ENCODE measurements at regions not wholly inside any gene's neighbourhood (a gene's known extent, or its start where the extent isn't known, plus 50 kb on each side); places are given as distances from the start of the nearest gene placed in this dataset.

DNA sequence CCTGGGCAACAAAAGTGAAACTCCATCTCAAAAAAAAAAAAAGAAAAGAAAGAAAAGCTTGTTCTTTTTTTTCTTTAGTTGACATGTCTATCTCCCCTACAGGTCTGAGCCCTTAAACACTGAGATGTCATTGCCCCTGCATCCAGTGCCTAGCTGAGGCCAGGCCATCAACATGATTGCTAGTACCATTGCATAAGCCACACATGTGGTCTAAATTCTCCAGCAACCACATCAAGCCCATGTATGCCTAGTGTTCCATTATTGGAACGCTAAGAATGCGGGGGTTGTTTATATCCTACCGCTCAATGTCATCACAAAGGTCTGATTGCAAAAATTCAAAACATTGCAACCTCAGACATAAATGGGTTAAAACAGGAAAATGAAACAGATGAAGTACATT is 62.7 kb downstream of the NPTX2 start:
- DNase-seq, result no peak

DNA sequence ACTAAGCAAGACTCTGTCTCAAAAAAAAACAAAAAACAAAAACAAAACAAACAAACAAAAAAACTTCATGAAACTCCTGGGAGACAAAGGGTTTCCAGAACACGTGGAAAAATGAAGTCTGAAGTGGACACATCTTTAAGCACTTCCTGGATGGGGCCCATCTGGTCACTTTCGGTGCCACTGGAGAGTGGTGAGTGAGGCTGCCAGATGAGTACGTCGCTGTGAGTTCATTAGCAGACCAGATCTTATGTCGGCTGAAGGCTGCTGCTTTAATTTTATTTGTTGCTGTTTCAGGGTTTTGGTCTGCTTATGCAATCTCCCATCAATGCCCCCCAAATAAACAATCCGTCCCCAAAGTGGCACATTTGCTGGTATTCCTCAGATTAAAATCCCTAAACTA is 64.4 kb downstream of the NPTX2 start:
- DNase-seq, result no peak

DNA sequence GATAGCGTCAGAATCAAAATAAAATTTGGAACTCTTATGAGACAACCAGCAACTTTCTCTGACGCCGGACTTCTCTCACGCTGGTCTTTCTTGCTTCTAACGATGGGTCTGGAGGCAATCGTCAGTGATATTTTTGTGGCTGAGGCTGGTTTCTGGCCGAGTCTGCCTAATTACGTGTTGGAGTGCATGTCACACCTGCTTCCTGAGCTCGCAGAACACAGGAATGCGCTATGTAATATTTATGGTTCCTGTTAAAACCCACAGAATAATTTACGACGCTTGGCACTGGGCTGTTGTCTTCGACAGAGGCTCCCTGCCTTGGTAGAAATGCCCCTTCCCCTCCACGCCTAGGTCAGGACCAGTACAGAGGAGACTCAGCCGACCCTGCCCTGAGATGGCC is 64.9 kb downstream of the NPTX2 start:
- no peak for DNase-seq

DNA sequence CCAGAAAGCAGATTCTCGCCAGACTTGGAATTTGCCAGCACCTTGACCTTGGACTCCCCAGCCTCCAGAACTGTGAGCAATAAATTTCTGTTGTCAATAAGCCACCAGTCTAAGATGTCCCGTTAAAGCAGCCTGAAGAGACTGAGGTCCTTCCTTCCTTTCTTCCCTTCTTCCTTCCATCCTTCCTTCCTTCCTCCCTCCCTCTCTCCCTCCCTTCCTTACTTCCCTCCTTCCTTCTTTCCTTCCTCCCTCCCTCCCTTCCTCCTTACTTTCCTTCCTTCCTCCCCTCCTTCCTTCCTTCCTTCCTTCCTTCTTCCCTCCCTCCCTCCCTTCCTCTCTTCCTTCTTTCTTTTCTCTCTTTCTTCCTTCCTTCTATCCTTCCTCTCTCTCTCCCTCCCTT is 66.4 kb downstream of the NPTX2 start:
- no peak for DNase-seq

DNA sequence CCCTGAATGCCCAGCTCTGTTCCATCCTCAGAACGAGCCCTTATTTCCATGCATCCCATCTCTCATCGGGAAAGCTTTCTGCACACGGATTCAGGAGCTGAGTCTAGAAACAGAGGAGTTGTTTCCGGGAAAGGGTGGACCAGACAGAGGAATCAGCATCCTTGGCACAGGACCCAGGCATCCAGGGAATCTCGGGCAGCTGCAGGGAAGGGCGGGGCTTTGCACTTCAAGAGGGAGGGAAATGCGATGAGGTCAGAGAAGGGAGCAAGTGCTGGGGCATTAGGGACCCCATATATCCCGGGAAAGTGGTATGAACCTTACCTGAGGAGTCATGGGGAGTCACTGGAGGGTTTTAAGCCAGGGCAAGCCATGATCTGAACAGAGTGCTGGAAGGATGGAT is 68.5 kb downstream of the NPTX2 start:
- no peak for DNase-seq

DNA sequence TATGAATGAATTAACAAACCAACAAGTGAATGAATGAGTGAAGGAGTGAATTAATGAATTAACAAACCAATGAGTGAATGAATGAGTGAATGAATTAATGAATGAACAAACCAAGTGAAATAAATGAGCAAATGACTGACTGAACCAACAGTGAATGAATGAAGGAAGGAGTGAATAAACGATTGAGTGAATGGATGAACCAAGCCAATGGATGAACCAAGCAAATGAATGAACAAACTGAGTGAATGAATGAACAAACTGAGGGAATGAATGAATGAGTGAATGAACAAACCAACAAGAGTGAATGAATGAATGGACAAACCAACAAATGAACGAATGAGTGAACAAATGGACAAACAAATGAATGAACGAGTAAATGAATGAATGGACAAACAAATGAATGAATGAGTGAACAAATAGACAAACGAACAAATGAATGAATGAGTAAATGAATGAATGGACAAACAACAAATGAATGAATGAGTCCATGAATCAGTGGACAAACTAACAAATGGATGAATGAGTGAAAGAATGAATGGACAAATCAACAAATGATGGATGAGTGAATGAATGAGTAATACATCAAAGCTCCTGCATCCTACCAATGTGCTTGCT is 69.5 kb downstream of the NPTX2 start:
- DNase-seq, result no peak

DNA sequence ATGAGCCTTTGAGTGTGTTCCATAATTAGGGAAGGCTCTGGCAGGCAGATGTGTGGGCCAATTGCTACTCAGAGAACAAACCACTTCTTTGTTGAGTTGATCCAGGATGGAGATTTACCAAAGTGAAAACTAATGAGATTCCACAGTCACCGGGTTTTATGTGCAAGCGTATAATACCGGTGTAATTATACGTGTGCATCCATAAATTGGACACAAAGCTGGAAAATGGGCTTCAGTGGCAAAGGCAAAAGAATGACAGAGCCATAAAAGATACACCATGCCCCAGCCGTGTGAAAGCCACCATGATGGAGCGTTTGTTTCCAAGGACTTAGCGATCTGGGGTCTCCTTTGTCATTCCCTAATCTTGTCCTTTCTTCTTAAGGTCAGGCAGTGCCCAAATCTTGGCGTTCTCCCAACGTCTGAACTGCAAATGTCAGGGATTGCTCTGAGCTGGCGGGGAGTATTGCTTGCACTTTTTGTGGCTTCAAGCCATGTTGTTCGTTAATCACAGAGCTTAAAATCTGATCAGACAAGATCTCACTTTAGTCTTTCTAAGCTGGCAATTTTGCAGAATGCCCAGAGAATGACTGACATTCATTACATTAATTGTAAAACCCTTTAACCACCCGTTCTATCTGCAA is 70.1 kb downstream of the NPTX2 start:
- DNase-seq, result no peak

DNA sequence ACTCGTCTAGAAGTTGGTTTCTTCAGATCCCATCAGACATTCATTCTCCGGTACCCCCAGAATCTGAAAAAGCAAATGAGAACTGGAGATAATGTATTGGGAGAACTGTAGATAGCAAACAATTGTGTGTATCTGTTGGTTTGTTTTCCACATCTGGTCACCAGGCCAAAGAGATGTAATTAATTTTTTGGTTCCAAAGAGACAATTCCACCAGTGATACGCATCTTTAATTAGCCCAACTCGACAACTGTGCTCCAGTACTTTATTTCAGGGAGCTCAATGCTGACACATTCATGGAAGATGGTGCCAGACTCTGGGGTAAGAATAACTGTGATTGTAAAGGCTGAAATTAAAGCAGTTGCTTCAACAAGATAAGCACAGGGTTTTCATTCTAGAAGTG is 74.5 kb downstream of the NPTX2 start:
- DNase-seq, result no peak

DNA sequence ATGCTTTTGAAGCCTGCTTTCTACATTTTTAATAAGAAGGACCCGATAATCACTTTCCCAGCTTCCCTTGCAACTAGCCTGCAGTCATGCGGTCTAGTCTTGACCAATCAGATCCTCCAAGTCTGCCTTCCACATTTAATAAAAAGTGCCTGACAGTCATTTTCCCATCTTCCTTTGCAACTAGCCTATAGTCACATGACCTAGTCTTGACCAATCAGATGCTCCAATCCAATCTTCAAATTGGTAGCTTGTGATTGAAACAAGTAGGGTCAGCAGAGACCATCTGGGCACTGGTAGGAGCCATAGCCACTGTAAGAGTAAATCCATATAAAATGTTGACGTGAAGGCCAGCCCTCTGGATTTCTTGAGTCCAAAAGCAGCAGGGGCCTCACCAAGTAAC is 80.0 kb downstream of the NPTX2 start:
- no peak for DNase-seq

DNA sequence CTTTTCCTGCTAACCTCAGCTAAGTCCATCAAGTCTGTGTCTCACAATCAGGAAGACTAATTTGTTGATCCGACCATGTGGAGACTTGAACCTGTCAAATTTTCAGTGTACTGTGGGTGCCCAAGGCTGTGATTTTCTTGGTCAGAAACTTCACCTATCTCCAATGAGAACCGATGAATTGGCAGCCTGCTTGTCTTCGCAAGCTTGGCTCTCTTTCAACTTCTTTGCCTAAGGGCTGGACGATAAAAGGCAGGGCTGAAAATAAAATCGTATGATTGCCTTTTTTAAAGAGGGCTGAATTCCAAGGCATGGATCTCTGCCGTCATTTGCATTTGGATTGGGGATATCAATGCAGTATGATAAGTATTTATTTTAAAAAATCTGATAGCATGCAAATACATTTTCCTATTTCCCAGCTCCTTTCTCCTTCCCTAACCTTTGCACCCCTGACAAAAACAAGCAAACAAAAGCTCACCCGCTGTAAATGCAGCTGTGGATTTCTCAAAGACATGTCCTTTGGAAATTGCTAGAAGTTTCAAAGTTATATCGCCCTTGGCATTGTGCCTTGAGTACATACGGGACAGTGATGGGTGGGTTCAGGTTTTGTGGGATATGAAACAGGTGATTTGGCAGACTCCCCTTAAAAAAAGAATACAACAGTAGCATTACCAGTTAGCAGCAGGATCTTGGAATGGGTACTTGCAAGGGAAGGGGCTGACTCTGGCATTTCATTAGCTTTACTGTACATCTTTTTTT is 80.6 kb downstream of the NPTX2 start:
- DNase-seq, result no peak

DNA sequence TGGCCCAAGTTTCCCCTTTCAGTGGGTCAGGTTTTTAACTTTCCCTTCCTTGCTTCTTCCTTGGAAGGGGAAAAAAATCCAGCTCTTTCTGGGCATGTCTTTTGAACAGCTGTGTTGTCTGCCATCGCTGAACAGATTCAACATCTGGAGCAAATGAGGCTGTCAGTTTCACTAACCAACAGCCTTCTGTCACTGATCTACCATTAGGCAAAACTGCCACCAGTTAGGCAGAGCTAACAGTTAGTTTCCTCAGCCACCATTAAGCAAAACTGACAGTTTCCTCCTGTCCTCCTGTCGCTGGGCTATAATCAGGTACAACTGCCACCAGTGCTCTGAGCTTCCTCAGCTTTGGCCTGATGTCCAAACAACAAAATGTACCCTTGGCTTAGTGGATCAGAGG is 81.9 kb downstream of the NPTX2 start:
- DNase-seq, result no peak

DNA sequence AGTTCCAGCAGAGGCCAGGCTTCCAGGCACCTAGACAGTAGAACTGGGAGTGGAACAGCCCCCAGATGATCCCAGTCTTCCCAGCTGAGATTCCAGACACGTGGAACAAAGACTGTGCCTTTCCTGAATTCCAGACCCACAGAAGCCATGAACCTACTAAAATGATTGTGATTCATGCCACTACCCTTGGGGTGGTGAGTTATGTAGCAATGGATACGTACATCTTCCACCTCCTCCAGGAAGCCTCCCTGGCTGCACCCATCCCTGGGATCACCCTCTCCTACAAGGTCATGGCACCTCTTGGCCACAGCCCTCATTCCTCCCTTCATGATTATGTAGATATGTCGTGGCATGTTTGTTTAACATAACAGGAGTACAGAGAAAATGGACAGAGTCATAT is 83.4 kb downstream of the NPTX2 start:
- DNase-seq, result no peak

DNA sequence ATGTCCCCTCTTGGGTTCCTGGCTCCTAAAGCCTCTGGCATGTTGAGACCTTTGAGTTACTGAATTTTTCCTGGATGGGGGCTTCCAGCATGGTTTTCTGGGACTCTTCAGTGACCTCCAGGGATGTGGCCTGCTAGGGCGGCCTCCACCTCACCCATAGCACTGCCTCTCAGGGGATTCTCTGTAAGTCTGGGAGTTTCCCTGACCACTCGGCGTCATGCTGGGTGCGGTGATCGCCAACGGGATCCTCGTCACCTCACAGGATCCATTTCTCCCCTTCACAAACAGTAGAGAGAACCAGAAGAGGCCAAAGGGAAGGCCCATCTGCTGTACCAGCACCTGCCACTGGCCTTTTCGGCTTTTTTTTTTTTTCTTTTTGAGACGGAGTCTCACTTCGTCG is 84.3 kb downstream of the NPTX2 start:
- no peak for DNase-seq

DNA sequence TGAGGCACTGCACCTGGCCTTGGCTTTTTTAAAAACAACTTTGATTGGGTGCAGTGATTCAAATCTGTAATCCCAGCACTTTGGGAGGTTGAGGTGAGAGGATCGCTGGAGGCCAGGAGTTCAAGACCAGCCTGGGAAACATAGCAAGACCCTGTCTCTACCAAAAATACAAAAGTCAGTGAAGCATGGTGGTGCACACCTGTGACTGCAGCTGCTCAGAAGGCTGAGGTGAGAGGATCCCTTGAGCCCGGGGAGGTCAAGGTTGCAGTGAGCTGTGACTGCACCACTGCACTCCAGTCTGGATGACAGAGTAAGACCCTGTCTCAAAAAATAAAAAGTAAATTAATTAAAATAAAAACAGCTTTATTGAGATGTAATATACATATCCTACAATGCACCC is 84.9 kb downstream of the NPTX2 start:
- DNase-seq, result no peak

DNA sequence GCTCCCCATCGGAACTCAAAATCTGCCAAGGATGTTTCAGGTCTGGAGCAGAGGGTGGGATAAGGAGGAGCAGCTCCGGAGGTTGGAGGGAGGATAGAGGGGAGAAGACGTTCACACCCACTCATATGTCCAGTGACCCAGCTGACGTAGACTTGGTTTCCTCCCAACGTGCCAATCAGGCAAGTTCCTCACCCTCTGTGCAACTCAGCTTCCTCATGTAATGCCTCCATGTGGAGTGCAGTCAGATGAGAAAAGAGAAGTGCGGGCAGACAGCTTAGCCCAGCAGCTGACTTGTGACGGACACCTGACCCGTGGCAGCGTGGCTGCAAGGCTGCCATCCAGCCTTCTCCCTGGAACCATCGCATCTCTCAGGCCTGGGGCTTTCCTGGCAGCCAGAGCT is 86.8 kb downstream of the NPTX2 start:
- no peak for DNase-seq

DNA sequence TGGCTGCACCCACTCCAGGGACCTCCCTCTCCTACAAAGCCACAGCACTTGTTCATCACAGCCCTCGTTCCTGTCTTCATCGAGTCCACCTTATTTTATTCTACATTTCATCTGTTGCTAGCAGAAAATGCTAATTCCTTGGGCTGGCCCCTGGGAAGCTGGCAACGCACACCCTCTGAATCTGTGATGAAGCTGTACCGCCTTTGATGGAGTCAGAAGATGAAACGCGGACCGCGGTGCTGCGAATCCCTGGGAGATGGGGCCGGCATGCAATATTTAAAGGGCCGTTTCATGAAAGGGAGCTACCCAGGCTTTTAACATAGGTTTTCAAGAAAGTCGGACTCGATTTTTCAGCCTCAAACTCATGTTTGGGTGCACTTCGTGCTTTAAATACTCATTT is 88.5 kb downstream of the NPTX2 start:
- no peak for DNase-seq

DNA sequence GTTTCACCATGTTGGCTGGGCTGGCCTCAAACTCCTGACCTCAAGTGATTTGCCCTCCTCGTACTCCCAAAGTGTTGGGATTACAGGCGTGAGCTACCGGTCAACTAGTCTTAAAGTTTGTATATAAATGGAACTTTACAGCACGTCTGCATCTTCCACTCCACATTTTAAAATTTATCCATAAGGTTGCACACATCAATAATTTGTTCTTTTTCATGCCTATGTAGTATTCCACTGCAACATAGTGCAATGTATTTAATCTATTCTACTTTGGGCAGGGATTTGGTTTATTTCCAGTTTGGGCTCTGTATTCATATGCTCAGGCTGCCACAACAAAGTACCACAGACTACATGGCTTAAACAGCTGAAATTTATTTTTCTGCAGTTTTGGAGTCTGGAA is 90.0 kb downstream of the NPTX2 start:
- no peak for DNase-seq

DNA sequence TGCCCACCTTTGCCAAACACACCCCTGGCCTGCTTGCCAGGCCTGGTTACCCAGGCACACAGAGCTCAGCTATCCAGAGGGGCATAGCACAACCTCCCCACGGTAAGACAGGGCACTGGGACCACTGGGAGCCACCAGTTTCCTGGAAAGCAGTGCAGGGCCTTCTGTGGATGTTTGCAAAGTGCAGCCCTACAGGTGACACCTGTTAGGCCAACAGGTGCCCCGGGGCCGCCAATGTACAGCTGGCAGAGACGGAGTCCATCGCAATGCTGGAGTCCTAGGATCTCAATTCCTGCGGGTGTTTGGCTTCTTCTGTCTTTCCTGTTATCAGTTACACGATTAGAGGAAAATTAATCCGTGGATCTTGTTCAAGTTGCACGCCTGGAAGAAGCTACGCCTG is 94.9 kb downstream of the NPTX2 start:
- no peak for DNase-seq

DNA sequence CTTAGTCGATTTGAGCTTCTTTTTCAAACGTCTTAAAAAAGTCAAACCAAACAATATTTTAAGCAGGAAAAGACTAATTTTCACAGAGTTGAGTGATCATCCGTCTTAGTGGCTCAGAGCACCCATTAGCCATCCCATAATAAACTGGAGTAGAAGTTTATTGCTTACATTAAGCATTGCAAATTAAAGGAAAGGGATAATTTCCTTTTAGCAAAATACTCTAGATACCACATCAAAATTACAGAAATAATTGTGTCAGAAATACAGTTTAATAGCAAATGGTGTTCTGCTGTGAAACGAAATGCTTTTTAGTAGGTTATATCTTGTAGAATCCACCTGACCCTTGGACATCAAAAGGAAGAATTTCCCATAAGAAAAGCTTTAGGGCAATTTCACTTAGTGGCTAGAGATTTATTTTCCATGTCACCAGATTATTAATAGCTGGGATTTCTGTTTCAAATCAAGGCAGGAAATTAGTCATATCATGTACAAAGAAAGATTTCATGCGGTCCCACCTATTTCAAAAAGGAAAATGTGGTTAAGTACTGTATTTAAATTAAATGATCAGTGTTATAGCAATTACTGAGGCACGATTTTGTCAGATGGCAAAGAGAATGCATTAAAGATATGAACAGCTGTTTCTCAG is 96.2 kb downstream of the NPTX2 start:
- DNase-seq, result no peak

DNA sequence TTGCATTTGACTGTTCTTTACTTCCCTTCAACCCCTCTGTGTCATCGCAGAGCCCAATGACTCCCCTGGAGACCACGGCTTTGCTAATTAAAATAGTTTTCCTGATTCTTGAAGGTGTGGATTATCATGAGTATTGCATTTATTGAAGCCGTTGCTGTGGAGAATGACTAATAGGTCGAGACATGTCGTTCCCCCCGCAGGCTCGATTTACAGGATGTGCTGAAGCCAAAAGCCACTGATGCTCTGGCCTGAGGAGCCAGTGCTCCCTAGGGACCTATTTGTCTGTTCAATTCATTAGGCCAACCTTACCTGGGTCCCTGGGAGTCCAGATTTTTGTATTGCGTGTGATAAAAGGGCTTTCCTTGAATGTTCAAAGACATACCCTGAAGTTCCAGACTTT is 102.3 kb downstream of the NPTX2 start:
- DNase-seq, result no peak

DNA sequence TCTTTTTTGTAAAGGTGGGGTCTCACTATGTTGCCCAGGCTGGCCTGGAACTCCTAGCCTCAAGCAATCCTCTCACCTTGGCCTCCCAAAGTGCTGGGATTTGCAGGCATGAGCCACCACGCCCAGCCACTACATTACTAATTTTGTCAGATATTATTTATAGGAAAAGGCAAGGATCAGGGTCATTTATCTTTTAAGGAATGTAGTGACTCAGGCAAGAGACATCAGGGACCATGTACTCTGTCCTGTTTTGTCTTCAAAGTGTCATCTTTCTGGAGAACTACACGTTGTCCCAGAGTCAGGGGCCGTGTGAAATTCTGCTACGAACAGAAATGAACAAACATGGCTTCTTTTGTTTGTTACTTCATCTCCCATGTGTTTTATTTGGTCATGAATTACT is 105.3 kb downstream of the NPTX2 start:
- DNase-seq, result no peak

DNA sequence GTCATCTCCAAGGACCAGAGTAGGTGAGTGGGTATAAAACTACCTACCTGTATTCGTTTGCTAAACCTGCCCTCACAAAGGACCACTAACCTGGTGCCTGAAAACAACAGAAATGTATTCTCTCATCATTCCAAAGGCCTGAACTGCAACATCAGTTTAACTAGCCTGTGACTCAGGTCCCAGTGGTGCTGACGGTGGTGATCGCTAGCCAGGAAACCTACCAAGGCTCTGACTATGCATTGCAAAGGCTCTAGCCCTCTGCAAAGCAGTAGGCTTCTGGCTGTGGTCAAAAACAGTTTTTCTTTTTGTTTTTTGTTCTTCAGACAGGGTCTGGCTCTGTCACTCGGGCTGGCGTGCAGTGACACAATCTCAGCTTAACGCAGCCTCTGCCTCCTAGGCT is 107.5 kb downstream of the NPTX2 start:
- DNase-seq, result no peak

DNA sequence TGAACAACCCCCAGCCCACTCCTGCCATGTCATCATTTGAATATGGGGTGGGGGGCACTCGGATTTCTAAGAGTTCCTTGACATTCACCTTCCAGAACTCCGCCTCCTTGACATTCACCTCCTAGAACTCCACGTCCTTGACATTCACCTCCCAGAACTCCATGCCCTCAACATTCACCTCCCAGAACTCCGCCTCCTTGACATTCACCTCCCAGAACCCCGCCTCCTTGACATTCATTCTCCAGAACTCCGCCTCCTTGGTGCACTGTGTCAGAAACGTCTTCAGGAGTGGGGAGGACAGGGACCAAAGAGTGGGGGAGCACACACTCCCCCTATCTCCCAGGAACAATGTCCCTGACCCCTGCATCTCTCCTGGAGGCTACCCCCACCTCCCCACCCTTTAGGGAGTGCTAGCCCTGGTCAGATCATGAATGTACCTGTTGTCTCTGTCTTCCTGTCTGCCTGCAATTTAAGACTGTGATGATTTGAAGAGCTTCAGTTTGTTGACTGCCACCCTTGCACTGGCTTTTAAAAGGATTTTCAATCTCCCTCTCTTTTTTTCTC is 110.1 kb downstream of the NPTX2 start:
- DNase-seq, result no peak

DNA sequence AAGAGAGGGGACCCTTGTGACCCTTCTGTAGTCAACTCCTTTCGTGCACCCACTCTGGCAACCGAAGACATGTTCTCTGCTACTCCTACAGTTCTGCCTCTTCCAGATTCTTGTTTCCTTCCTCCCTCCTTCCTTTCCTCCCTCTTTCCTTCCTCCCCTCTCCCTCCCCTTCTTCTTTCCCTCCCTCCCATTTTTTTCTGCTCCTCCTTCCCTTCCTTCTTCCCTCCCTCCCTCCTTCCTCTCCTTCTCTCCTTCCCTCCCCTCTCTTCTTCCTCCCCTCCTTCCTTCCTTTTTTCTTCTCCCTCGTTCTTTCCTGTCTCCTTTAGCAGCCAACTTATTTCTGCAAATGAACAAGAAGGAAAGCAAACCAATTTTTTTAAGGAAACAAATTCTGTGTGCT is 111.5 kb downstream of the NPTX2 start:
- DNase-seq, result no peak
